IMR-90 (cell line): ENCODE measurements at regions not wholly inside any gene's neighbourhood (a gene's known extent, or its start where the extent isn't known, plus 50 kb on each side); places are given as distances from the start of the nearest gene placed in this dataset.

Source experiments
- ATAC-seq: fragments of 200-7000 bp; cut with Tn5 transposase; 2 replicates; pipeline ENCODE4 v1.9.1; 2020; ENCODE audit warnings: low read depth, mild to moderate bottlenecking, moderate library complexity
- BruUV-seq: library from RNA; stranded (reverse); fragments of 400-500 nt; replicated peaks from 2 replicates; lab custom pipeline; 2021; lab: Mats Ljungman, UMichigan
- CTCF ChIA-PET: fragments of 300-600 bp; formaldehyde crosslinking; extraction: SDS; loops from one replicate; lab custom pipeline; 2021; ENCODE audit warnings: antibody characterized with exemption; lab: Yijun Ruan, JAX
- POLR2A ChIA-PET: fragments of 300-600 bp; sonication (Branson Sonifier 250); formaldehyde crosslinking; loops from one replicate; lab custom pipeline; 2022; ENCODE audit warnings: antibody characterized with exemption; ENCODE audit not compliant: unreplicated experiment; lab: Charles Lee
- DNase-seq: peaks from one replicate; pipeline ENCODE4 v3.0.0; 2013
- H2AFZ ChIP-seq: replicated peaks from 2 replicates; pipeline ENCODE3; 2013; ENCODE audit warnings: low read length, mild to moderate bottlenecking; ENCODE audit not compliant: poor library complexity
- H2AK5ac ChIP-seq: 2 replicates; pipeline ENCODE4 v1.6.1; 2013; ENCODE audit warnings: low read depth, low read length, inconsistent platforms
- H2AK9ac ChIP-seq: replicated peaks from 2 replicates; pipeline ENCODE3; 2013; ENCODE audit warnings: mild to moderate bottlenecking, low read depth, low read length, moderate library complexity; ENCODE audit not compliant: poor library complexity
- H2BK120ac ChIP-seq: 2 replicates; pipeline ENCODE4 v1.6.1; 2013; ENCODE audit warnings: low read depth, low read length, inconsistent platforms
- H2BK15ac ChIP-seq: 3 replicates; pipeline ENCODE4 v1.6.1; 2013; ENCODE audit warnings: low read depth, low read length, inconsistent platforms
- H2BK20ac ChIP-seq: 2 replicates; pipeline ENCODE4 v1.6.1; 2013; ENCODE audit warnings: low read depth, mild to moderate bottlenecking, inconsistent platforms, low read length, moderate library complexity
- H2BK5ac ChIP-seq: 2 replicates; pipeline ENCODE4 v1.6.1; 2013; ENCODE audit warnings: mild to moderate bottlenecking, low read depth, low read length, inconsistent platforms; ENCODE audit not compliant: poor library complexity, severe bottlenecking
- H3K14ac ChIP-seq: replicated peaks from 2 replicates; pipeline ENCODE4 v1.6.1; 2013; ENCODE audit warnings: low read depth, low read length, inconsistent platforms
- H3K18ac ChIP-seq: 2 replicates; pipeline ENCODE4 v1.6.1; 2013; ENCODE audit warnings: low read depth, low read length, control low read depth
- H3K23ac ChIP-seq: 2 replicates; pipeline ENCODE4 v1.6.1; 2013; ENCODE audit warnings: low read depth, low read length, inconsistent platforms
- H3K27ac ChIP-seq: 2 replicates; pipeline ENCODE4 v1.5.1; 2013; ENCODE audit warnings: mild to moderate bottlenecking, control low read depth, low read length; ENCODE audit not compliant: insufficient read depth
- H3K27me3 ChIP-seq: 2 replicates; pipeline ENCODE4 v1.6.1; 2013; ENCODE audit warnings: low read length; ENCODE audit not compliant: control insufficient read depth, insufficient read depth
- H3K36me3 ChIP-seq: 2 replicates; pipeline ENCODE4 v1.6.1; 2013; ENCODE audit warnings: low read length, mixed read lengths; ENCODE audit not compliant: control insufficient read depth, insufficient read depth
- H3K4ac ChIP-seq: 2 replicates; pipeline ENCODE4 v1.6.1; 2013; ENCODE audit warnings: low read depth, low read length, inconsistent platforms
- H3K4me1 ChIP-seq: 2 replicates; pipeline ENCODE4 v1.6.1; 2013; ENCODE audit warnings: low read length, mixed read lengths; ENCODE audit not compliant: control insufficient read depth, insufficient read depth
- H3K4me2 ChIP-seq: 2 replicates; pipeline ENCODE4 v1.6.1; 2013; ENCODE audit warnings: low read depth, mild to moderate bottlenecking, control low read depth, low read length, moderate library complexity
- H3K4me3 ChIP-seq: 2 replicates; pipeline ENCODE4 v1.5.1; 2013; ENCODE audit warnings: low read depth, mild to moderate bottlenecking, control low read depth, low read length, moderate library complexity; ENCODE audit not compliant: insufficient read depth
- H3K56ac ChIP-seq: 2 replicates; pipeline ENCODE4 v1.6.1; 2013; ENCODE audit warnings: low read length, inconsistent platforms; ENCODE audit not compliant: insufficient read depth; ENCODE audit errors: extremely low read depth
- H3K79me1 ChIP-seq, 2 experiments: 2 replicates each; pipeline ENCODE4 v1.6.1; 2013; ENCODE audit warnings: low read length in 2 of 2, inconsistent platforms in 1 of 2, low read depth in 1 of 2
- H3K9ac ChIP-seq: 2 replicates; pipeline ENCODE4 v1.6.1; 2013; ENCODE audit warnings: low read depth, low read length, control low read depth
- H3K9me1 ChIP-seq: 2 replicates; pipeline ENCODE4 v1.6.1; 2013; ENCODE audit warnings: low read length, inconsistent platforms; ENCODE audit not compliant: insufficient read depth
- H3K9me3 ChIP-seq: 2 replicates; pipeline ENCODE4 v1.6.1; 2013; ENCODE audit warnings: low read length; ENCODE audit not compliant: control insufficient read depth, insufficient read depth
- H4K20me1 ChIP-seq: 2 replicates; pipeline ENCODE4 v1.6.1; 2013; ENCODE audit warnings: low read length, inconsistent platforms; ENCODE audit not compliant: insufficient read depth
- H4K5ac ChIP-seq: 2 replicates; pipeline ENCODE4 v1.6.1; 2013; ENCODE audit warnings: mild to moderate bottlenecking, low read depth, low read length, control low read depth
- H4K8ac ChIP-seq, 2 experiments: 2 replicates each; pipeline ENCODE4 v1.6.1; 2013; ENCODE audit warnings: low read depth in 2 of 2, low read length in 2 of 2, control low read depth in 1 of 2, inconsistent platforms in 1 of 2
- H4K91ac ChIP-seq: 2 replicates; pipeline ENCODE4 v1.6.1; 2013; ENCODE audit warnings: low read depth, low read length, inconsistent platforms; ENCODE audit not compliant: insufficient read depth
- BHLHE40 ChIP-seq: fragments of 150-350 bp; IDR thresholded peaks from 2 replicates; pipeline ENCODE4 v1.6.1; 2016; ENCODE audit warnings: mild to moderate bottlenecking, low read depth, low read length
- WGBS, 2 experiments: methylation state at CpG; one replicate each; pipeline versions ENCODE4 v1.1.5 to v1.1.7; 2013; ENCODE audit warnings: missing lambda C conversion rate in 2 of 2; ENCODE audit not compliant: insufficient read length in 1 of 2; ENCODE audit errors: extremely low coverage in 2 of 2; 5-methylcytosine and 5-hydroxymethylcytosine counted together
- dilution Hi-C: fragments of 300-500 bp; cut with HindIII; formaldehyde crosslinking; loops from one replicate; pipeline ENCODE4 v1.14.3; 2018; ENCODE audit warnings: low sequenced_read_pairs; ENCODE audit not compliant: unreplicated experiment
- in situ Hi-C: fragments of 300-500 bp; cut with MboI; formaldehyde crosslinking; loops from 3 replicates; pipeline ENCODE4 v1.14.3; 2019; ENCODE audit warnings: low sequenced_read_pairs, inconsistent platforms, mixed read lengths
- intact Hi-C: fragments of 100-400 bp; cut with micrococcal nuclease; formaldehyde crosslinking; loops from 2 replicates; pipeline ENCODE4 v1.10.0; 2022

DNA sequence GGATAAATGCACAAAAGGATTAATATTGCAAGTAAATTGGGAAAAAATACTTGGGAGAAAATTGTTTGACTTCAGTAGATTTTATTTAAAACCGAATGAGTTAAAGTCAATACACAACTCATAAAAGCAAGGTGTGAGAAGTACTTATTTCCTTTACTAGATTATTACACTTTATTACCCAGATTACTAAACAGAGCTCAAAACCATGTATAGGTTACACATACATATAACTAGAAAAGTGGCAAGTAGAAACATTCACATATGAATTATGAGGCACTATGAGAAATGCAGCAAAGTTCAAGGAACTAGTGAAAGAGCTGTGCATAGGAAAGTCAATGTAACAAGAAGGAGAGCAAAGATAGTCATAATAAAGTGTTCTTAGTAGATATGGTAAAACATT is 113.0 kb downstream of the CXXC4 start:
- H3K9me1 ChIP-seq, result no peaks in the 10 kb centered on the region

More for the DNA sequence above, 113.0 kb downstream of the CXXC4 start:
- H3K18ac ChIP-seq, result no peak overlapping the region
- H3K79me1 ChIP-seq, result no peaks in the 10 kb centered on the region
- no peak for TF ChIP-seq BHLHE40
- no peak overlapping the region for H3K4me2 ChIP-seq
- DNase-seq (no peak), ATAC-seq (no peak)
- dilution Hi-C loops, result no loop called here
- H3K27ac ChIP-seq, result no peak overlapping the region
- no peak overlapping the region for H2BK5ac ChIP-seq
- no peak overlapping the region for H3K14ac ChIP-seq
- ChIA-PET POLR2A (no interaction called here), CTCF (no interaction called here)
- H2AK5ac ChIP-seq, result no peak overlapping the region
- H3K56ac ChIP-seq, result no peak overlapping the region
- no peaks in the 10 kb centered on the region for H4K20me1 ChIP-seq
- no peak overlapping the region for H4K91ac ChIP-seq
- H2AK9ac ChIP-seq, result no peak overlapping the region
- no peaks in the 10 kb centered on the region for H3K4me1 ChIP-seq
- H3K4ac ChIP-seq, result no peak overlapping the region
- H3K27me3 ChIP-seq, result no peaks in the 10 kb centered on the region
- no peak overlapping the region for H4K8ac ChIP-seq
- no peak overlapping the region for H3K4me3 ChIP-seq
- no peaks in the 10 kb centered on the region for H3K9me3 ChIP-seq
- no peak overlapping the region for H2BK120ac ChIP-seq
- no TSS peak for BruUV-seq
- H2BK20ac ChIP-seq, result no peak overlapping the region
- H2BK15ac ChIP-seq, result no peak overlapping the region
- H2AFZ ChIP-seq, result no peak overlapping the region
- no peaks in the 10 kb centered on the region for H3K36me3 ChIP-seq
- no CpG with 5 or more reads among the region's 1 CpG for WGBS, 2 experiments
- H4K5ac ChIP-seq, result no peak overlapping the region
- in situ Hi-C loops, result no loop called here
- no peak overlapping the region for H3K23ac ChIP-seq
- H3K9ac ChIP-seq, result no peak overlapping the region
- intact Hi-C loops, result no loop called here
